VCaP (cell line): ENCODE measurements at regions not wholly inside any gene's neighbourhood (a gene's known extent, or its start where the extent isn't known, plus 50 kb on each side); places are given as distances from the start of the nearest gene placed in this dataset.
"Not testable (repeated sequence)": the region's sequence is repeated elsewhere in the genome, so short reads cannot be mapped to it uniquely, and the experiment has no call there.

Source experiments
- H3K27ac ChIP-seq: fragments of 450-650 bp; 2 replicates; pipeline ENCODE4 v1.5.1; 2017
- TF ChIP-seq, protein P1 (sequence below): fragments of 450-650 bp; conservative IDR thresholded peaks from 2 replicates; pipeline ENCODE4 v1.5.1; 2017; ENCODE audit warnings: mild to moderate bottlenecking, moderate library complexity

DNA sequence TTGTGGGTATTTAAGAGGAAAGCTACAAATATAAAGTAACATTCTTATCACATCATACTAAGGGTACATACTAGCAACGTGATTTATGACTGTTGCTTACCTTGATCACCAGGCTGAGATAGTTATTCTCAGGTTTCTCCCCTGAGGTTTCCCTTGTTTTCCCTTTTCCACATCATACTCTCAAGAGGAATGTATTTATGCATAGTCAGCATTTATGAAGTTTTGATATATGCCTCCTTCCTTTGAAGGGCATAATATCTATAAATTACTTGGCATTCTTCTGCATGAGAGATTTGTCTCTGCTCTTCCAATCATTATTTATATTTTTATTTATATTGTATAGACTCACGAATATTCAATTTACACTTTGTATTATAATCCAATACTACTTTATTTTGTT lies 726.7 kb upstream of the ADGRB3 start:
- TF ChIP-seq, protein P1, sequence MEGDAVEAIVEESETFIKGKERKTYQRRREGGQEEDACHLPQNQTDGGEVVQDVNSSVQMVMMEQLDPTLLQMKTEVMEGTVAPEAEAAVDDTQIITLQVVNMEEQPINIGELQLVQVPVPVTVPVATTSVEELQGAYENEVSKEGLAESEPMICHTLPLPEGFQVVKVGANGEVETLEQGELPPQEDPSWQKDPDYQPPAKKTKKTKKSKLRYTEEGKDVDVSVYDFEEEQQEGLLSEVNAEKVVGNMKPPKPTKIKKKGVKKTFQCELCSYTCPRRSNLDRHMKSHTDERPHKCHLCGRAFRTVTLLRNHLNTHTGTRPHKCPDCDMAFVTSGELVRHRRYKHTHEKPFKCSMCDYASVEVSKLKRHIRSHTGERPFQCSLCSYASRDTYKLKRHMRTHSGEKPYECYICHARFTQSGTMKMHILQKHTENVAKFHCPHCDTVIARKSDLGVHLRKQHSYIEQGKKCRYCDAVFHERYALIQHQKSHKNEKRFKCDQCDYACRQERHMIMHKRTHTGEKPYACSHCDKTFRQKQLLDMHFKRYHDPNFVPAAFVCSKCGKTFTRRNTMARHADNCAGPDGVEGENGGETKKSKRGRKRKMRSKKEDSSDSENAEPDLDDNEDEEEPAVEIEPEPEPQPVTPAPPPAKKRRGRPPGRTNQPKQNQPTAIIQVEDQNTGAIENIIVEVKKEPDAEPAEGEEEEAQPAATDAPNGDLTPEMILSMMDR = no peak
- H3K27ac ChIP-seq = no peak overlapping the region

DNA sequence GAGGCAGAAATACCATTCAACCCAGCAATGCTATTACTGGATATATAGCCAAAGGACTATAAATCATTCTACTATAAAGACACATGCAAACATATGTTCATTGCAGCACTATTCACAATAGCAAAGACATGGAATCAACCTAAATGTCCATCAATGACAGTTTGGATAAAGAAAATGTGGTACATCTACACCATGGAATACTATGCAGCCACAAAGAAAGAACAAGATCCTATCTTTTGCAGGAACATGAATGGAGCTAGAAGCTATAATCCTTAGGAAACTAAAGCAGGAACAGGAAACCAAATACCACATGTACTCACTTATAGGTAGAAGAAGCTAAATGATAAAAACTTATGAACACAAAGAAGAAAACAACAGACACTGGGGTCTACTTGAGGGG lies 730.3 kb upstream of the ADGRB3 start:
- not testable (repeated sequence) for H3K27ac ChIP-seq

DNA sequence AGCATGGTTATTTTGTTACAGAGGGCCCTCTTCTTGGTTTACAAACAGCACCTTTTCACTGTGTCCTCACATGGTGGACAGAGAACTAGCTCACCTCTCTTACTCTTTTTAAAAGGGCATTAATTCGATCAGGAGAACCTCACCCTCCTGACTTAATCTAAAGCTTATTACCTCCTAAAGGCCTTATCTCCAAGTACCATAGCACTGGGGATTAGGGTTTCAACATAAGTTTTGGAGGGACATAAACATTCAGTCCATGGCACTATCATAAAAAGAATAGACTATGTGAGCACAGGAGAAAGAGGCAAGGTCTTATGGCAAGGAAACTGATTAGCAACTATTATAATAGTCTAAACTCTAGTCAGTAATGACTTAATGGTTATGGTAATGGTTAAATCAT lies 736.2 kb upstream of the ADGRB3 start:
- TF ChIP-seq, protein P1 = no peak
- no peak overlapping the region for H3K27ac ChIP-seq

DNA sequence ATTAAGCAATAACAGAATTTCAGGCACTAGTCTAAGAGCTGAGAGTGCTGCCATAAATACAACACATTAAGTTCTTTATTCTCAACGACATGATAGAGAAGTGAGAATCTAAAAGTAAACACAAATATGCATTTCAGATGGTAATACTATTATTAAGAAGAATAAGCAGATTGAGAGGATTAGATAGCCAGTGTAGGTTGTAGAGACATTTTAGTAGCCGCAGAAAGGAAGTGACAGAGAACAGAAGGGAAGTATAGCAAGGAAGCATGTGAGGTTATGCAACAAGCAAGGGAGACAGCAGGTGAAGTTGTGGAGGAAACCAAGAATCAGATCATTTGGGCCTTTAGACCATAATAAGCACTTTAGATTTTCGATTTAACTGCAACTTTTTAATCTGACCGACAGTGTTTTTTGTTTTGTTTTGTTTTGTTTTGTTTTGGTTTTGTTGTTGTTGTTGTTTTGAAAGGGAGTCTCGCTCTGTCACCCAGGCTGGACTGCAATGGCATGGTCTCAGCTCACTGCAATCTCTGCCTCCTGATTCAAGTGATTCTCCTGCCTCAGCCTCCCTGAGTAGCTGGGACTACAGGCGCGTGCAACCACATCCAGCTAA lies 737.0 kb upstream of the ADGRB3 start:
- TF ChIP-seq, protein P1 = no peak
- H3K27ac ChIP-seq = no peak overlapping the region

DNA sequence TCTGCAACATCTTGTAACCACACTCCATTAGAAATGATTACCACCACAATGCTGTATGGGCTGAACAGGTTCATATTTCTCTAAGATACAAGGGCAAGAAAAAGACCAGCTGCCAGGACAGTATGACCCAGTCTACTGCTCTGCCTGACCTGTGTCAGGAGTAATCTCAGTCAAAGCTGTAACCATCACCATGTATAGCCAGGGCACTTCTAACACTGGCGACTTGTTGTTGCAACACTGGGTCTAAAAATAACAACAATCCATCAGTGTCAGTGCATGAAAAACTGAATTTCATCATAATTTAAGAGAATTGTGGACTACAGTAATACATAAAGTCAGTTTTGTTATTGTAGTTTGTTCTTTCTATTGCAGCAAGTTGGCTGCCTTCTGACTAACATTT lies 738.6 kb upstream of the ADGRB3 start:
- no peak overlapping the region for H3K27ac ChIP-seq

DNA sequence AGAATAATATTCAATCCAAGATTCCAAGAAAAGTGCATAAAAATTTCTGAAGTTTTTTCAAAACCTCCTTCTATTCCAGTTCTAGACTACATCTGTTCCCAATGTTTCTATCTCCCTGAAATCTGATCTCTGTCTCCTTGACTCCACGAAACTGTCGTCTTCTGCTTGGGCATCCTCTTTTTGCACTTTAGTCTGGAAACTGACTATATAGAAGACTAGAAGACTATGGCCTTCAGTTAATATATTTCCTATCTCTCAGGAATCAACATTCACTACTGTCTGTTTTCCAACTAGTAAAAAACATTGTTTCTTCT lies 745.4 kb upstream of the ADGRB3 start:
- no peak overlapping the region for H3K27ac ChIP-seq
- TF ChIP-seq, protein P1 = no peak

More for the DNA sequence above, 738.6 kb upstream of the ADGRB3 start:
- TF ChIP-seq, protein P1 = no peak

DNA sequence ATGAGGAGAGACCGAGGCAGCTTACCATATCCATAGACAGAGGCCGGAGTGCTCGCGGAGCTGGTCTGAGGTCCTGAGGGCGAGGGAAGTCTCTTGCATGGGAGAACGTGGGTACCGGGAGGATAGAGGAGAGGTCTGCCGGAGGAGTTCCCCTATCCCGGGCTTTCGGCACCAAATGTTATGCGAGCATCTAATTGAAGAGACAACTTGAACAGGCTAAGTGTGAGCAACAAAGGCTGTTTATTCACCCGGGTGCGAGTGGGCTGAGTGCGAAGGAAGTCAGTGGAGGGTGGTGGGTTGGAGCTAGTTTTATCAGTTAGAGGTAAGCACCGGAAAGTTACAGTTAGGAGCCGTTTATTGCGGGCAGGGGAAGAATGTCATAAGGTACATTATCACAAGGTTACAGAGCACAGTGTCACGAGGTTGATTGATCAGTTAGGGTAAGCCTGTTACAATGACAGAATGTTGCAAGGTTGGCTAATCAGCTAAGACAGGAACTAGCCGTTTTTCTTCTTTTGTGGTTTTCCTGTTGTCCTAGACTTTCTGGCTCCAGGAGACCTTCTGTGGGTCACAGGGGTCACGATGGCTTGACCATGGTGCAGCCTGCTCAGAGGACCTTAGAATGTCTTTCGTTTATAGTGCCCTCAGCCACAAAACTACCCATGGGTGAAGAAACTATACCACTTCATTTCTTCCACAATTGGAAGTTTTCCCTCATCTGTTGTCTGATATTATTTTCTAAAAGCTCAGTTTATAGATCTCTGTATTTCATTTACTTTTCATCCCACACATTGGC lies 746.0 kb upstream of the ADGRB3 start:
- TF ChIP-seq, protein P1 = no peak
- no peak overlapping the region for H3K27ac ChIP-seq

DNA sequence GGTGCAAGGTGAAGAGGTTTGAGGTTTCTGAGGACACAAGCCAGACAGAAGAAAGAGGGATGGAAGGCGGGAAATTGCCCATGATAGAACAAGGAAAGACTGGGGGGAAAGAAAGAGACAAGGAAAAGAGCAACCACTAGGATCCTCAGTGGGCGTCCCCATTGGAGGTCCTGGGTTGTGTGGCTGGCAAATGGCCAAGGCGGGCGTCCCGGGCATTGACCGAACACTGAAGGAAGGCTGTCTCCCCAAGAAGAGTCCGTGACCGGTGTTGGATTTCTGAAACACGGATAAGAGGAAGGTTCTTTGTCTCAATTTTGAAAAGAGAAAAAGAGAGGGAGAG lies 746.6 kb upstream of the ADGRB3 start:
- H3K27ac ChIP-seq = no peak overlapping the region

More for the DNA sequence above, 746.6 kb upstream of the ADGRB3 start:
- TF ChIP-seq, protein P1 = no peak
